Nephron progenitor cell (in vitro differentiated cells): ENCODE measurements at regions not wholly inside any gene's neighbourhood (a gene's known extent, or its start where the extent isn't known, plus 50 kb on each side); places are given as distances from the start of the nearest gene placed in this dataset.

Source experiments
- DNase-seq: peaks from one replicate; pipeline ENCODE4 v3.0.0; 2021
- H3K27ac Mint-ChIP-seq: 2 replicates; pipeline ENCODE4 v1.8.0; 2021; ENCODE audit warnings: mild to moderate bottlenecking, moderate library complexity, mixed read lengths
- H3K27me3 Mint-ChIP-seq: 2 replicates; pipeline ENCODE4 v1.8.0; 2021; ENCODE audit warnings: mild to moderate bottlenecking, low read depth, mixed read lengths; ENCODE audit not compliant: poor library complexity
- H3K36me3 Mint-ChIP-seq: 2 replicates; pipeline ENCODE4 v1.8.0; 2021; ENCODE audit warnings: low read depth, mixed read lengths
- H3K4me1 Mint-ChIP-seq: 2 replicates; pipeline ENCODE4 v1.8.0; 2021; ENCODE audit warnings: mixed read lengths
- H3K4me3 Mint-ChIP-seq: 2 replicates; pipeline ENCODE4 v1.8.0; 2021; ENCODE audit warnings: mild to moderate bottlenecking, moderate library complexity, mixed read lengths
- H3K9me3 Mint-ChIP-seq: 2 replicates; pipeline ENCODE4 v1.8.0; 2021; ENCODE audit warnings: mild to moderate bottlenecking, moderate library complexity, mixed read lengths
- TF ChIP-seq, protein P1 (sequence below): fragments of 200-600 bp; sonication (generic); IDR thresholded peaks from 2 replicates; pipeline ENCODE4 v1.5.0; 2021; ENCODE audit warnings: antibody characterized with exemption

DNA sequence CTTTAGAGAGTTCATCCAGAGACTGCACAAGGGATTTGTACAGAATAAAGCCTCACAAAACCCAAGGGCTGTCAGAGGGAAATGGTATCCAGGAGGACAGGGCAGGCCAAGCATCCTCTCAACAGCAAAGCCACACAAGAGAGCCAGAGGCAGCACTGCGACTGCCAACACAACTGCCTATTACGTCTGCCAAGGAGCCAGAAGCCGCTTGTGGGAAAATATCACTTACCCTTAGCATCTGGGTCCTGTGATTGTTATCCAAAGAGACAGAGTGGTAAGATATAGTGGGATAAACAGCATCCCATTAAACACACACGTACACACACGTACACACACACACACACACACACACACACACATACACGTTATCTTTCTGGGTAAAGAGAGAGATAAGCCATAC is 618.3 kb upstream of the AGTR1 start:
- H3K4me3 Mint-ChIP-seq = no peak overlapping the region
- TF ChIP-seq, protein P1, sequence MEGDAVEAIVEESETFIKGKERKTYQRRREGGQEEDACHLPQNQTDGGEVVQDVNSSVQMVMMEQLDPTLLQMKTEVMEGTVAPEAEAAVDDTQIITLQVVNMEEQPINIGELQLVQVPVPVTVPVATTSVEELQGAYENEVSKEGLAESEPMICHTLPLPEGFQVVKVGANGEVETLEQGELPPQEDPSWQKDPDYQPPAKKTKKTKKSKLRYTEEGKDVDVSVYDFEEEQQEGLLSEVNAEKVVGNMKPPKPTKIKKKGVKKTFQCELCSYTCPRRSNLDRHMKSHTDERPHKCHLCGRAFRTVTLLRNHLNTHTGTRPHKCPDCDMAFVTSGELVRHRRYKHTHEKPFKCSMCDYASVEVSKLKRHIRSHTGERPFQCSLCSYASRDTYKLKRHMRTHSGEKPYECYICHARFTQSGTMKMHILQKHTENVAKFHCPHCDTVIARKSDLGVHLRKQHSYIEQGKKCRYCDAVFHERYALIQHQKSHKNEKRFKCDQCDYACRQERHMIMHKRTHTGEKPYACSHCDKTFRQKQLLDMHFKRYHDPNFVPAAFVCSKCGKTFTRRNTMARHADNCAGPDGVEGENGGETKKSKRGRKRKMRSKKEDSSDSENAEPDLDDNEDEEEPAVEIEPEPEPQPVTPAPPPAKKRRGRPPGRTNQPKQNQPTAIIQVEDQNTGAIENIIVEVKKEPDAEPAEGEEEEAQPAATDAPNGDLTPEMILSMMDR = no peak
- H3K4me1 Mint-ChIP-seq = peaks cover 18% of the 10 kb centered on the region
- no peak overlapping the region for H3K27ac Mint-ChIP-seq
- no peak for DNase-seq
- H3K27me3 Mint-ChIP-seq = no peaks in the 10 kb centered on the region
- H3K9me3 Mint-ChIP-seq = no peaks in the 10 kb centered on the region
- no peaks in the 10 kb centered on the region for H3K36me3 Mint-ChIP-seq

DNA sequence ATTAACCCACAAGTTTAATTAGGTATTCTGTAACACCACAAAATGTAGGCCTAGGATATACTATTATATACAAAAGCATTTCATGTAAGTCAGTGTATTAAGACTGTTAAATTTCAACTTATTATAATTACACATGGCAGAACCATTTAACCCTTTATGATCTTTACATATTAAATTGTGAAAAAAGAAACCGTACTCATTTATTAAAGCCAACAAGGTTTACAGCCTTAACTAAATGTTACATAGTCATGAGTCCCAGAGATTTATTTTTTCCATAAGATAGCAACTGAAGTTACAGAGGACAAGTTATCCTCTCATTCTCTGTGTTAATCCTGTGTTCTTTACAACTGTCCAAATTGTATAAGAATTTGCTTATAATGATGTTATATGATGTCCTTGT is 615.8 kb upstream of the AGTR1 start:
- TF ChIP-seq, protein P1 = no peak
- no peaks in the 10 kb centered on the region for H3K9me3 Mint-ChIP-seq
- no peak overlapping the region for H3K27ac Mint-ChIP-seq
- peaks cover 24% of the 10 kb centered on the region for H3K4me1 Mint-ChIP-seq
- no peaks in the 10 kb centered on the region for H3K36me3 Mint-ChIP-seq
- H3K4me3 Mint-ChIP-seq = no peak overlapping the region
- no peak for DNase-seq
- H3K27me3 Mint-ChIP-seq = no peaks in the 10 kb centered on the region

DNA sequence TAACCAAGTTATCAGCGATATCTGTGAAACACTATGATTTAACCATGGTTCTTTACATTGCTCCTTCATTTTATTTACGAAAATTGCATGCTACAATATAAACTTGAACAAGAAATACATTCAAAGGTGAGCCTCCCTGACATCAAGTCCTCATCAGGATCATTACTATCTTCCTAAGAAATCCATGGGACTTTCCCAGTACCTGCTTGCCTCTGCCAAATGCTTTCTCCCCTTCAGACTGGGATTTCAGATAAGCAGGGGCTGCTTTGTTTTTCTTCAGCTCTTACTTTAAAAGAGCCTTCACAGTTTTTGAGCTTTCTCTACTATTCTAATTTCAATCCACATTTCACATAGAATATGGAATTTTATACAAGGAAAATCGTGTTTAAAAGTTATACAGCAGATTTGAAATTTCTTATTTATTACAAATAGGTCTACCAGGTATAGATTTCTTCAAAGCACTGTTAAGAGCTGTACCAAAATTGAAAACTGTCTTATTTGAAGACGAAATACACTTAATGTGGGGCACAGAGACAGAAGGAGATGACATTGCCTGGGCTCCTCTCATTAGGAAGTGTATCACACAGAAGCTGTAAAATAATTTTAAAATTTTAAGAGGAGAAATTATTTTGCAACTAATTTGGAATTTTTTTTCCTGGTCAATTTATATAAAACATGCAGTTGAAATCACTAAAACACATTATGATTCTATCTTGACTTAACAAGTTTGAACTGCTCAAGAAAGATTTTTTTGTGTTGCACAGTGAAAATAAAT is 615.0 kb upstream of the AGTR1 start:
- no peak for DNase-seq
- H3K9me3 Mint-ChIP-seq = no peaks in the 10 kb centered on the region
- no peak overlapping the region for H3K4me3 Mint-ChIP-seq
- no peaks in the 10 kb centered on the region for H3K27me3 Mint-ChIP-seq
- TF ChIP-seq, protein P1 = no peak
- peaks cover 24% of the 10 kb centered on the region for H3K4me1 Mint-ChIP-seq
- no peaks in the 10 kb centered on the region for H3K36me3 Mint-ChIP-seq
- no peak overlapping the region for H3K27ac Mint-ChIP-seq

DNA sequence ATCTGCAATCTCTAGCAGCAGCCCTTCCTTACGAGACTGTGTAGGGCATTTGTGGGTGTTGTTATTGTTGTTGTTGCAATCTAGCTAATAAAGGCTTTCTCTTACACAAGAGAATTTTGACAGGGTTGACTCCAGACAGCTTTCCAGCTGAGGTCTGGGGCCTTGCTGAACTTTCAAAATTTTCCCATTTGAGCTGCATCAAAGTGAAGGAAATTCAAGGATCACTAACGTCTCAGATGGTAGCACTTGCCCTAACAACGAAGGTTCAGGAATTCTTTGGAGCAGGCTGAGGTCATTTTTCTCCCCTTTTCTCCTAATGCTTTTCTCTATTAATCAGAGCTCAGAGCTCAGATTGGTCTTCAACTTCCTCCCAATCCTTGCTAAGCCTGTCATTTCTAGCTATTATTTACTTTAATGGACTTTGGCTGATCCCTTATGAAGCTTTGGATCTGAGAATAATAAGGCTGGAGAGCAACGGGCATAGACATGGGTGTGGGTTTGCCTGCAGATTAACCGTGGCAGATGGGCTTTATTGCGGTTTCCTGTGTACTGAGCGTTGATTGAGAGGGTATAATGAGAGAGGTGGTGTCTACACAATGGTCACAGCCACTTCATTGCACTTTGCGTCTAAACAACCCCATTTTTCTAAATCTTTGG is 614.0 kb upstream of the AGTR1 start:
- H3K9me3 Mint-ChIP-seq = no peaks in the 10 kb centered on the region
- no peak for DNase-seq
- TF ChIP-seq, protein P1 = no peak
- no peaks in the 10 kb centered on the region for H3K27me3 Mint-ChIP-seq
- H3K4me1 Mint-ChIP-seq = peaks cover 24% of the 10 kb centered on the region
- H3K36me3 Mint-ChIP-seq = no peaks in the 10 kb centered on the region
- H3K4me3 Mint-ChIP-seq = no peak overlapping the region
- no peak overlapping the region for H3K27ac Mint-ChIP-seq

DNA sequence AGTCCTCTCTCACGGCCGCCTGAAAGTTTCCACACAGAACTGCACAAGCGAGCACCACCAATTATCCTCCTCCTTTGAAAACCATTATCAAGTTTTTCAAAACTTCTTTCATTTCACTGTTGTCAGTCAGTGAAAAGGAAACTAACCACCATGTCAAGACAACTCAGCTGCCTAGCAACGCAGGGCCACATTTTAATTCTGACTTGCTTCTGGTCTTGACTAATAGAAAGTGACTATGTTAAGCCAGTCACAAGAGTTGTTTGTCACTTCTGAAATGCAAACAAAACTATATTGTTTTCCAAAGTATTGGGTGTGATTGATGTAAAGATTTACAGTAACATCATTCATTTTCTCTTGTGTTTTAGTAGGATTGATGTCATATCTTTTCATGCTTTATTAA is 612.8 kb upstream of the AGTR1 start:
- H3K27me3 Mint-ChIP-seq = no peaks in the 10 kb centered on the region
- peaks cover 24% of the 10 kb centered on the region for H3K4me1 Mint-ChIP-seq
- TF ChIP-seq, protein P1 = no peak
- no peaks in the 10 kb centered on the region for H3K36me3 Mint-ChIP-seq
- no peak overlapping the region for H3K27ac Mint-ChIP-seq
- H3K4me3 Mint-ChIP-seq = no peak overlapping the region
- no peaks in the 10 kb centered on the region for H3K9me3 Mint-ChIP-seq
- no peak for DNase-seq
